HEK293 (cell line): ENCODE measurements at regions not wholly inside any gene's neighbourhood (a gene's known extent, or its start where the extent isn't known, plus 50 kb on each side); places are given as distances from the start of the nearest gene placed in this dataset.

Experiments used
- CTCF ChIA-PET: fragments of 350-600 bp; formaldehyde crosslinking; extraction: SDS; loops from one replicate; lab custom pipeline; 2021; ENCODE audit warnings: antibody characterized with exemption; lab: Yijun Ruan, JAX
- POLR2A ChIA-PET: fragments of 300-600 bp; formaldehyde crosslinking; extraction: SDS; loops from one replicate; lab custom pipeline; 2020; ENCODE audit warnings: antibody characterized with exemption, inconsistent platforms; lab: Yijun Ruan, JAX
- H3K27ac ChIP-seq: fragments of 200-500 bp; sonication (Bioruptor generic); 2 replicates; pipeline ENCODE4 v1.5.1; 2014; ENCODE audit warnings: low read depth, low read length, control low read depth, inconsistent platforms; ENCODE audit errors: extremely low read depth
- H3K36me3 ChIP-seq, 2 experiments: fragments of 200-500 bp in 1 of 2; sonication (Bioruptor generic) in 1 of 2; 1 replicate in 1 of 2; 2 replicates in 1 of 2; pipeline ENCODE4 v1.5.1; 2014 to 2017; ENCODE audit warnings: inconsistent platforms in 2 of 2, low read length in 2 of 2; ENCODE audit not compliant: control insufficient read depth in 2 of 2, insufficient read depth in 1 of 2
- H3K4me1 ChIP-seq: fragments of 200-500 bp; sonication (Bioruptor generic); 2 replicates; pipeline ENCODE4 v1.5.1; 2014; ENCODE audit warnings: mild to moderate bottlenecking, low read length, inconsistent platforms; ENCODE audit not compliant: control insufficient read depth, insufficient read depth
- H3K4me3 ChIP-seq: 2 replicates; pipeline ENCODE4 v1.5.1; 2011; ENCODE audit warnings: low read depth, mild to moderate bottlenecking, control low read depth, low read length, moderate library complexity
- H3K9me3 ChIP-seq: fragments of 200-500 bp; sonication (Bioruptor generic); 2 replicates; pipeline ENCODE4 v1.5.1; 2014; ENCODE audit warnings: low read depth, low read length, inconsistent platforms; ENCODE audit not compliant: control insufficient read depth, insufficient read depth
- BCL11A ChIP-seq: fragments of 450-650 bp; formaldehyde crosslinking; IDR thresholded peaks from 2 replicates; pipeline ENCODE4 v1.5.1; 2016; ENCODE audit warnings: low read depth, missing biosample characterization, missing genetic modification characterization
- ELK4 ChIP-seq: IDR thresholded peaks from 2 replicates; pipeline ENCODE4 v1.6.1; 2011; ENCODE audit warnings: mild to moderate bottlenecking, low read depth, low read length, borderline replicate concordance
- GLIS1 ChIP-seq: fragments of 450-650 bp; formaldehyde crosslinking; IDR thresholded peaks from 2 replicates; pipeline ENCODE4 v1.5.1; 2016; ENCODE audit warnings: missing biosample characterization, missing genetic modification characterization
- HOXC10 ChIP-seq: sonication (generic); formaldehyde crosslinking; IDR thresholded peaks from 2 replicates; pipeline ENCODE4 v1.8.1; 2023; ENCODE audit warnings: mild to moderate bottlenecking, missing genetic modification reagents
- KLF10 ChIP-seq: fragments of 450-650 bp; IDR thresholded peaks from 2 replicates; pipeline ENCODE4 v1.5.1; 2018; ENCODE audit warnings: missing biosample characterization, mild to moderate bottlenecking, missing genetic modification characterization
- KLF8 ChIP-seq: fragments of 450-650 bp; formaldehyde crosslinking; IDR thresholded peaks from 2 replicates; pipeline ENCODE4 v1.5.1; 2016; ENCODE audit warnings: missing biosample characterization, missing genetic modification characterization
- RBAK ChIP-seq: fragments of 450-650 bp; formaldehyde crosslinking; IDR thresholded peaks from 2 replicates; pipeline ENCODE4 v1.5.1; 2016; ENCODE audit warnings: missing biosample characterization, missing genetic modification characterization
- TCF7L2 ChIP-seq: IDR thresholded peaks from 2 replicates; pipeline ENCODE4 v1.6.1; 2011; ENCODE audit warnings: low read depth, mild to moderate bottlenecking, inconsistent platforms, low read length, moderate library complexity, borderline replicate concordance
- ZBTB1 ChIP-seq: fragments of 450-650 bp; formaldehyde crosslinking; IDR thresholded peaks from 2 replicates; pipeline ENCODE4 v1.5.1; 2016; ENCODE audit warnings: missing biosample characterization, missing genetic modification characterization
- ZBTB48 ChIP-seq: fragments of 450-650 bp; formaldehyde crosslinking; IDR thresholded peaks from 2 replicates; pipeline ENCODE4 v1.5.1; 2016; ENCODE audit warnings: missing biosample characterization, missing genetic modification characterization
- ZFHX2 ChIP-seq: fragments of 450-650 bp; formaldehyde crosslinking; conservative IDR thresholded peaks from 2 replicates; pipeline ENCODE4 v1.5.1; 2016; ENCODE audit warnings: missing biosample characterization, missing genetic modification characterization
- ZNF114 ChIP-seq: fragments of 450-650 bp; formaldehyde crosslinking; IDR thresholded peaks from 2 replicates; pipeline ENCODE4 v1.5.0; 2017; ENCODE audit warnings: missing biosample characterization, missing genetic modification characterization
- ZNF146 ChIP-seq: fragments of 450-650 bp; formaldehyde crosslinking; IDR thresholded peaks from 2 replicates; pipeline ENCODE4 v1.5.1; 2016; ENCODE audit warnings: missing biosample characterization, missing genetic modification characterization
- ZNF148 ChIP-seq: fragments of 450-650 bp; formaldehyde crosslinking; IDR thresholded peaks from 2 replicates; pipeline ENCODE4 v1.5.0; 2017; ENCODE audit warnings: missing biosample characterization, missing genetic modification characterization, borderline replicate concordance
- ZNF157 ChIP-seq: fragments of 450-650 bp; formaldehyde crosslinking; IDR thresholded peaks from 2 replicates; pipeline ENCODE4 v1.5.1; 2016; ENCODE audit warnings: missing biosample characterization, missing genetic modification characterization
- ZNF2 ChIP-seq: fragments of 450-650 bp; formaldehyde crosslinking; IDR thresholded peaks from 2 replicates; pipeline ENCODE4 v1.5.1; 2016; ENCODE audit warnings: missing biosample characterization, missing genetic modification characterization
- ZNF221 ChIP-seq: fragments of 450-650 bp; formaldehyde crosslinking; IDR thresholded peaks from 2 replicates; pipeline ENCODE4 v1.5.1; 2017; ENCODE audit warnings: missing biosample characterization, missing genetic modification characterization, borderline replicate concordance
- ZNF324 ChIP-seq: fragments of 450-650 bp; formaldehyde crosslinking; IDR thresholded peaks from 2 replicates; pipeline ENCODE4 v1.5.1; 2016; ENCODE audit warnings: missing biosample characterization, missing genetic modification characterization
- ZNF394 ChIP-seq: fragments of 450-650 bp; formaldehyde crosslinking; IDR thresholded peaks from 2 replicates; pipeline ENCODE4 v1.5.1; 2016; ENCODE audit warnings: missing biosample characterization, missing genetic modification characterization, mild to moderate bottlenecking, moderate library complexity, borderline replicate concordance
- ZNF529 ChIP-seq: fragments of 450-650 bp; formaldehyde crosslinking; IDR thresholded peaks from 2 replicates; pipeline ENCODE4 v1.5.1; 2017; ENCODE audit warnings: missing genetic modification characterization, missing biosample characterization; ENCODE audit not compliant: insufficient replicate concordance
- ZNF530 ChIP-seq: fragments of 450-650 bp; formaldehyde crosslinking; IDR thresholded peaks from 2 replicates; pipeline ENCODE4 v1.5.1; 2016; ENCODE audit warnings: low read depth, missing biosample characterization, missing genetic modification characterization
- ZNF555 ChIP-seq: fragments of 450-650 bp; formaldehyde crosslinking; conservative IDR thresholded peaks from 2 replicates; pipeline ENCODE4 v1.5.1; 2017; ENCODE audit warnings: missing biosample characterization, mild to moderate bottlenecking, missing genetic modification characterization, inconsistent platforms
- ZNF777 ChIP-seq: fragments of 450-650 bp; formaldehyde crosslinking; IDR thresholded peaks from 2 replicates; pipeline ENCODE4 v1.5.1; 2017; ENCODE audit warnings: missing biosample characterization, missing genetic modification characterization, borderline replicate concordance
- ZSCAN16 ChIP-seq: fragments of 450-650 bp; formaldehyde crosslinking; IDR thresholded peaks from 2 replicates; pipeline ENCODE4 v1.5.1; 2016; ENCODE audit warnings: missing biosample characterization, missing genetic modification characterization
- TF ChIP-seq, protein P1 (sequence below): fragments of 450-650 bp; formaldehyde crosslinking; IDR thresholded peaks from 2 replicates; pipeline ENCODE4 v1.5.1; 2017; ENCODE audit warnings: missing biosample characterization, missing genetic modification characterization
- TF ChIP-seq, protein P2 (sequence below): fragments of 450-650 bp; formaldehyde crosslinking; IDR thresholded peaks from 2 replicates; pipeline ENCODE4 v1.5.1; 2016; ENCODE audit warnings: missing biosample characterization, missing genetic modification characterization

DNA sequence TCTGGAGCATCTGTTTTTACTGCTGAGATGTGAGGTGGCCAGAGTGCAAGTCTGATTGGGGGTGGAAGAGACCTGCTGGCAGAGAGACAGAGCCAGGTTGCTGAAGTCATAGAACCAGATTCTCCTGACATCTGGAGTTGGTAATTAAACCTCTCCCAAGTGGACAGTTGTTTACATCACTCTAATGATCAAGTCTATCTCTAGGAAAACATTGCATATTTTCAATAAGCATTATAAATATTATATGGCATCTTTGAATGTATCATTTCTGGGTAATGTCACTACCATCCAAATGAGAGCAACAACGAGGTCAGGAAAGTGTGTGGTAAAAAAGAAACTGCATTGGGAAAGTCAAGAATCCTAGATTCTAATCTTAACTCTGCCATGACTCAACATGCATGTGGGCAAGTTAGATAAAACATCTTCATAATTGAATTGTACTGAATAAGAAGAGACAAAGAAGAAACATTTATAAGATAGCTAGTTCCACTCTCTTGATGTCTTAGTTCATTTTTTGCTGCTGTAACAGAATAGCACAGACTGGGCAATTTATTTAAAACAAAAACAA, 351.2 kb upstream of the API5 start (continued):
- no peak for TF ChIP-seq KLF10 (tag by site-specific recombination)
- TF ChIP-seq GLIS1 (tag by site-specific recombination), result no peak
- no peak for TF ChIP-seq ZBTB1 (tag by site-specific recombination)
- TF ChIP-seq ZNF157 (tag by site-specific recombination), result no peak
- TF ChIP-seq ZNF555 (tag by site-specific recombination), result no peak
- TF ChIP-seq ZNF777 (tag by site-specific recombination), result no peak
- no peak for TF ChIP-seq ZNF146 (tag by site-specific recombination)
- TF ChIP-seq, protein P1, sequence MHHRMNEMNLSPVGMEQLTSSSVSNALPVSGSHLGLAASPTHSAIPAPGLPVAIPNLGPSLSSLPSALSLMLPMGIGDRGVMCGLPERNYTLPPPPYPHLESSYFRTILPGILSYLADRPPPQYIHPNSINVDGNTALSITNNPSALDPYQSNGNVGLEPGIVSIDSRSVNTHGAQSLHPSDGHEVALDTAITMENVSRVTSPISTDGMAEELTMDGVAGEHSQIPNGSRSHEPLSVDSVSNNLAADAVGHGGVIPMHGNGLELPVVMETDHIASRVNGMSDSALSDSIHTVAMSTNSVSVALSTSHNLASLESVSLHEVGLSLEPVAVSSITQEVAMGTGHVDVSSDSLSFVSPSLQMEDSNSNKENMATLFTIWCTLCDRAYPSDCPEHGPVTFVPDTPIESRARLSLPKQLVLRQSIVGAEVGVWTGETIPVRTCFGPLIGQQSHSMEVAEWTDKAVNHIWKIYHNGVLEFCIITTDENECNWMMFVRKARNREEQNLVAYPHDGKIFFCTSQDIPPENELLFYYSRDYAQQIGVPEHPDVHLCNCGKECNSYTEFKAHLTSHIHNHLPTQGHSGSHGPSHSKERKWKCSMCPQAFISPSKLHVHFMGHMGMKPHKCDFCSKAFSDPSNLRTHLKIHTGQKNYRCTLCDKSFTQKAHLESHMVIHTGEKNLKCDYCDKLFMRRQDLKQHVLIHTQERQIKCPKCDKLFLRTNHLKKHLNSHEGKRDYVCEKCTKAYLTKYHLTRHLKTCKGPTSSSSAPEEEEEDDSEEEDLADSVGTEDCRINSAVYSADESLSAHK (tag by site-specific recombination), result no peak

GRCh38 chr11:42967653-42968052, 344.1 kb upstream of the API5 start:
- POLR2A ChIA-PET, result no interaction called here
- H3K4me3 ChIP-seq, result no peak overlapping the region
- no peak overlapping the region for H3K27ac ChIP-seq
- CTCF ChIA-PET, result no interaction called here
- no peaks in the 10 kb centered on the region for H3K36me3 ChIP-seq
- no peak for TF ChIP-seq ZFHX2 (tag by site-specific recombination)
- TF ChIP-seq ZSCAN16, result no peak
- TF ChIP-seq ZNF2 (tag by site-specific recombination), result no peak
- no peak for TF ChIP-seq ZNF324 (tag by site-specific recombination)
- TF ChIP-seq RBAK (tag by site-specific recombination), result no peak
- TF ChIP-seq ZNF530 (tag by site-specific recombination), result no peak
- no peak for TF ChIP-seq ZNF148
- no peak for TF ChIP-seq KLF10 (tag by site-specific recombination)
- TF ChIP-seq ZNF114 (tag by site-specific recombination), result no peak
- TF ChIP-seq HOXC10, result no peak
- TF ChIP-seq ZNF394, result no peak
- no peaks in the 10 kb centered on the region for H3K9me3 ChIP-seq
- no peaks in the 10 kb centered on the region for H3K4me1 ChIP-seq

DNA sequence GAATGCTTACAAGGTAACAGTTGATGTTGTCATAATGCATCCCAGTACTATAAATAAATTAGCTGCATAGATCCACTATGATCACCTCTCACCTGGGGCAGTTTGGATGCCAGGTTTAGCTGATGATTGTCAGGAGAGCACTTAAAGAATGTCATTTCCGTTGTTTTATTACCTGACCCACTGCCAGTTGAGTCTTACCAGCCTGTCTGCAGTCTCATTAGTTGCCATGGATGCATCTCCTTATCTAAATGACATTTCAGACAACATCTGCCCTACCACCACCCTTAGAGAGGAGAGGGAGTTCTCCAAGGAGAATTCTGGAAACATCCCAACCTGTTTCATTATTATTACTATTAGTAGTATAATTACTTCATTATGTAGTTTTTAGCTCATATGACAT, 339.1 kb upstream of the API5 start:
- POLR2A ChIA-PET, result no interaction called here
- Histone ChIP-seq H3K4me1 (no peaks in the 10 kb centered on the region), H3K36me3 (no peaks in the 10 kb centered on the region), H3K4me3 (no peak overlapping the region), H3K9me3 (no peaks in the 10 kb centered on the region), H3K27ac (no peak overlapping the region)
- TF ChIP-seq TCF7L2 (no peak), ZNF221 (tag by site-specific recombination) (no peak), ZBTB48 (tag by site-specific recombination) (no peak), KLF8 (tag by site-specific recombination) (no peak), ZNF529 (tag by site-specific recombination) (no peak), ELK4 (no peak), BCL11A (tag by site-specific recombination) (no peak)
- TF ChIP-seq, protein P2, sequence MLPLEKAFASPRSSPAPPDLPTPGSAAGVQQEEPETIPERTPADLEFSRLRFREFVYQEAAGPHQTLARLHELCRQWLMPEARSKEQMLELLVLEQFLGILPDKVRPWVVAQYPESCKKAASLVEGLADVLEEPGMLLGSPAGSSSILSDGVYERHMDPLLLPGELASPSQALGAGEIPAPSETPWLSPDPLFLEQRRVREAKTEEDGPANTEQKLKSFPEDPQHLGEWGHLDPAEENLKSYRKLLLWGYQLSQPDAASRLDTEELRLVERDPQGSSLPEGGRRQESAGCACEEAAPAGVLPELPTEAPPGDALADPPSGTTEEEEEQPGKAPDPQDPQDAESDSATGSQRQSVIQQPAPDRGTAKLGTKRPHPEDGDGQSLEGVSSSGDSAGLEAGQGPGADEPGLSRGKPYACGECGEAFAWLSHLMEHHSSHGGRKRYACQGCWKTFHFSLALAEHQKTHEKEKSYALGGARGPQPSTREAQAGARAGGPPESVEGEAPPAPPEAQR (tag by site-specific recombination), result no peak
- CTCF ChIA-PET, result no interaction called here
